ENCODE measurements at regions not wholly inside any gene's neighbourhood (a gene's known extent, or its start where the extent isn't known, plus 50 kb on each side); places are given as distances from the start of the nearest gene placed in this dataset.

- TF ChIP-seq ZNF674 (CRISPR knock-in tag; IDR thresholded peaks at IDR 0.05; ENCODE audit: low read depth), result no peak
- no peak for TF ChIP-seq ZNF652 (CRISPR knock-in tag; IDR thresholded peaks at IDR 0.05; ENCODE audit: borderline replicate concordance, low read depth)
- no peak for TF ChIP-seq SIN3B (IDR thresholded peaks at IDR 0.05; ENCODE audit: low read length)
- TF ChIP-seq ZNF318 (CRISPR knock-in tag; IDR thresholded peaks at IDR 0.05), result 0 out of 2 replicates have a peak, but pooled peaks have one; percentile 29
- TF ChIP-seq THAP9 (CRISPR knock-in tag; IDR thresholded peaks at IDR 0.05; ENCODE audit: borderline replicate concordance), result no peak
- TF ChIP-seq TCF7 (IDR thresholded peaks at IDR 0.05; ENCODE audit: low read depth), result no peak
- no peak for TF ChIP-seq ZFP36L2 (CRISPR knock-in tag; IDR thresholded peaks at IDR 0.05)
- no peak for TF ChIP-seq AHDC1 (CRISPR knock-in tag; IDR thresholded peaks at IDR 0.05; ENCODE audit: borderline replicate concordance)
- no peak for TF ChIP-seq TMF1 (CRISPR knock-in tag; IDR thresholded peaks at IDR 0.05; ENCODE audit: low read depth)
- TF ChIP-seq ZNF75D (CRISPR knock-in tag; IDR thresholded peaks at IDR 0.05; ENCODE audit: borderline replicate concordance), result no peak
Measured at GRCh38 chr6:27091661-27092315, 155.7 kb upstream of the PRSS16 start (continued).

All from HepG2 (cell line).